Omental fat pad (tissue), 3 donors: ENCODE measurements at regions not wholly inside any gene's neighbourhood (a gene's known extent, or its start where the extent isn't known, plus 50 kb on each side); places are given as distances from the start of the nearest gene placed in this dataset.

Source experiments
- ATAC-seq: fragments of 150-250 bp; one replicate; pipeline ENCODE4 v1.9.1; 2016; ENCODE audit warnings: mild to moderate bottlenecking, moderate library complexity; ENCODE audit not compliant: low FRiP score
- DNase-seq: peaks from one replicate; pipeline ENCODE4 v3.0.0-alpha.2; 2019; ENCODE audit warnings: low spot score
- CTCF ChIP-seq, 3 donors: fragments of 450-650 bp; IDR thresholded peaks; one replicate each; pipeline ENCODE4 v1.5.1; 2016 to 2017; ENCODE audit warnings: antibody characterized with exemption in 3 of 3, mild to moderate bottlenecking in 3 of 3, moderate library complexity in 2 of 3

DNA sequence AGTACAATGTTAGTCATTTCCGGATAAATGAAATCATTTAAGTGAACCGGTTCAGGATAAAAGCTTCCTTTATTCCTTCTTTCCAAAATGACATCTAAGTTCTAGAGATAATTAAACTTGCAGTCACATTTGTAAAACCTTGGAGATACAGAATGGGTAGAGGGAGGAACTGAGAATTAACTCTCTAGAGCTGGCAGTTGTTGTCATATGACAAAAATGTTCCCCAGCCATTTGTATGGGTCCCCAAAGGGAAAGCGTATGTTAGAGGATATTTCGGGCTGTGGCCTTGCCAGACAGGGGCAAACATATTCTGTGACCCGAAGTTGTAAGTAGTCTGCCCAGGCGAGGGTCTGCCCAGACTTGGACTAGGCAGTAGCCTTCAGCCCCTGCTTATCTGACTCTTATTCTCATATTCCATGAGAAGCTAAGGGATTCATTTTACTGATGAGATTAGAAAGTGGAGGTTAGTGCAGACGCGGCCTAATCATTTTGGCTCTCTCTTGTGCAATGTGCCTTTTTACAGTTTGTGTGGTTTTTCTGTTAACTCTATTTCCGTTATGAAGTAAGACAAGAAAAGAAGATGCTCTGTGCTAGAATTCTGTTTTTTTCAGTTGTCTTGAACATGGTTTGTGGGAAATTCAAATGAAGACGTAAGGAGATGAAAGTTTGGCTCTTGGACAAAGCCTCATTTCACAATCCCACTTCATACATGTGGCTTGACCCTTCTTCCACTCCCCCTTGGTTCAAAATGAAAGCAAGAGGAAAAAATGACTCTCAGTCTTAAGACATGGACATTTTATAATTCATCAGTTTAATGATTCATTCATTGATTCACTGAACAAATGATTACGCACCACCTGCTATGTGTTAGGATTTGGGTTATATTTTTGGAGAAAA lies 2394.2 kb upstream of the AGA start:
- no peak for TF ChIP-seq CTCF (IDR thresholded peaks at IDR 0.05)
- peak; percentile 37 for ATAC-seq
- DNase-seq: no peak

DNA sequence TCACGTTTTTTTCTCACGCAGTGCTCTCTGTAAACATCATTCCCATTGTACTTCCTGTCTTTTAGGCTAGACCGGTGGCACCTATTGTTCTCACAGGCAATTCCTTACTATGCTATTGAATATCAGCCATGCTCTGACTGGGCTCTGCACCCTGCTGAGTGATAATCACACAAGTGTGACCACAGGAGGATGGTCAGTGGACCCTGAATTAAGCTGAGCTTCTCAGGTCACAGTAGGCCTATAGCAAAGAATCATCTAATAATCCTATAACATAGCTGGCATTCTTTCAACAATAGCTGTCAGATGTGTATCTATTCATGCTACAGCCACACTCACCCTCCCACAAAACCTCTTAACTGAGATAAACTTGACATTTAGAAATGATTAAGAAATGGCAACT lies 2399.8 kb upstream of the TENM3 start:
- DNase-seq (no peak), ATAC-seq (no peak)
- TF ChIP-seq CTCF (IDR thresholded peaks at IDR 0.05): no peak

GRCh38 chr4:179855469-179855868 lies 2387.7 kb upstream of the TENM3 start:
- no peak for TF ChIP-seq CTCF (IDR thresholded peaks at IDR 0.05)
- DNase-seq (no peak), ATAC-seq (no peak)

GRCh38 chr4:179858221-179858620 lies 2385.0 kb upstream of the TENM3 start:
- ATAC-seq: no peak
- no peak for DNase-seq
- no peak for TF ChIP-seq CTCF (IDR thresholded peaks at IDR 0.05)

DNA sequence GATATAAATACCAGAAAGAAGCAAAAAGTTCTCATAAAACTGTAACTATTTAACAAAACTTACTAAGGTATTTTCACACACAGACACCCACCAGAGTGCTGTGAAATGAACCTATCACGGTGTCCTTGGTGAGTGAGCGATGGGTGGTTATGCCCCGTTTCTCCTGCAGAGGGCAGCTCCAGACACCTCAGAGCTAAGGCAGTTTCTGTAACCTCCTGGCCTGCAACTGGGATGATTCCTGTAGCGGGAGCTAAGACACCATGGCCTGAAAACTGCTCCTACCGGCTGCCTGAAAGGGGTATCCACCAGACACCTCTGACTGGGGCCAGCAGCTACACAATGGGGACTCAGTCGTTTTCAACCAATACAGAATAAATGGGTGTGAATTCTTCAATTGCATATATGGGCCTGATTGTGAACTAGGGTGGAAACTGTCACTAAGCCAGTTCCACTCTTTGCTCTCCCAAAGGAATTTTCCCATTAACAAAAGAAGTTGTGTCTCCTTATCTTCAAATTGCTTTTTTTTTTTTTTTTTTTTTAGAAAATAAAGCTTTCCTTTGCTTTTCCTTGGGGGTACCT lies 2375.8 kb upstream of the TENM3 start:
- TF ChIP-seq CTCF (IDR thresholded peaks at IDR 0.05): no peak
- DNase-seq (no peak), ATAC-seq (no peak)

- DNase-seq (no peak), ATAC-seq (no peak)
- no peak for TF ChIP-seq CTCF (IDR thresholded peaks at IDR 0.05)
These were observed 2371.5 kb upstream of the TENM3 start for GRCh38 chr4:179871726-179872125.

GRCh38 chr4:179872755-179873154 lies 2370.4 kb upstream of the TENM3 start:
- ATAC-seq (no peak), DNase-seq (no peak)
- TF ChIP-seq CTCF (IDR thresholded peaks at IDR 0.05): no peak
